Keratinocyte (primary cell): ENCODE measurements at regions not wholly inside any gene's neighbourhood (a gene's known extent, or its start where the extent isn't known, plus 50 kb on each side); places are given as distances from the start of the nearest gene placed in this dataset.

ENCODE experiments used
- EZH2 ChIP-seq: IDR thresholded peaks from one replicate; pipeline ENCODE4 v1.6.1; 2012; ENCODE audit warnings: inconsistent platforms, mild to moderate bottlenecking, low read length, moderate library complexity
- TF ChIP-seq, protein P1 (sequence below), 3 experiments: IDR thresholded peaks in 1 of 3; conservative IDR thresholded peaks in 1 of 3; optimal IDR thresholded peaks in 1 of 3; 2 replicates in 2 of 3; 3 replicates in 1 of 3; pipeline versions ENCODE3 to v1.5.1; 2011; ENCODE audit warnings: low read length in 3 of 3, mild to moderate bottlenecking in 3 of 3, moderate library complexity in 2 of 3, control low read depth in 1 of 3, inconsistent platforms in 1 of 3; ENCODE audit not compliant: insufficient read depth in 2 of 3; ENCODE audit errors: extremely low read depth in 1 of 3

DNA sequence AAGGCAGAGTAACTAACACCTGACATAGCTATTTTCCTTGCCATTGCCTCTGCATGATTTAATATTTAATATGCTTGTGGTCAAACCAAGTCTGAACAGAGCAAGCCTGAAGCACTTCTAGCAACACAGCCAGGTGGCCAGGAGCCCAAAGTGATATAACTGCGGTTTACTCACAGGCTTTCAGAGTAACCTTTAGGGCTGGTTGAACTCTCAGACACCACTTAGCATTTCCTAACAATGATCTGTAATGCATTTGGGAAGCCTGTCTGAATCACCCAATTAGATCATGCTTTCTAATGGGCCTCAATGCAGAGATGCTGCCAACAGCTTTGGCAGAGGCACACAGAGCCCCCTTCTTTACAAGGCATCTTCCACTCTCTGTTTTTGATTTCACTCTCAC, 96.1 kb downstream of the FDX1 start:
- no peak for TF ChIP-seq EZH2
- TF ChIP-seq, protein P1, sequence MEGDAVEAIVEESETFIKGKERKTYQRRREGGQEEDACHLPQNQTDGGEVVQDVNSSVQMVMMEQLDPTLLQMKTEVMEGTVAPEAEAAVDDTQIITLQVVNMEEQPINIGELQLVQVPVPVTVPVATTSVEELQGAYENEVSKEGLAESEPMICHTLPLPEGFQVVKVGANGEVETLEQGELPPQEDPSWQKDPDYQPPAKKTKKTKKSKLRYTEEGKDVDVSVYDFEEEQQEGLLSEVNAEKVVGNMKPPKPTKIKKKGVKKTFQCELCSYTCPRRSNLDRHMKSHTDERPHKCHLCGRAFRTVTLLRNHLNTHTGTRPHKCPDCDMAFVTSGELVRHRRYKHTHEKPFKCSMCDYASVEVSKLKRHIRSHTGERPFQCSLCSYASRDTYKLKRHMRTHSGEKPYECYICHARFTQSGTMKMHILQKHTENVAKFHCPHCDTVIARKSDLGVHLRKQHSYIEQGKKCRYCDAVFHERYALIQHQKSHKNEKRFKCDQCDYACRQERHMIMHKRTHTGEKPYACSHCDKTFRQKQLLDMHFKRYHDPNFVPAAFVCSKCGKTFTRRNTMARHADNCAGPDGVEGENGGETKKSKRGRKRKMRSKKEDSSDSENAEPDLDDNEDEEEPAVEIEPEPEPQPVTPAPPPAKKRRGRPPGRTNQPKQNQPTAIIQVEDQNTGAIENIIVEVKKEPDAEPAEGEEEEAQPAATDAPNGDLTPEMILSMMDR (optimal IDR thresholded peaks at IDR 0.05 in 1 of 3, IDR thresholded peaks at IDR 0.05 in 1 of 3, conservative IDR thresholded peaks at IDR 0.05 in 1 of 3; ENCODE audit: extremely low read depth in 1 of 3, insufficient read depth in 2 of 3, low read length in 3 of 3): no peak
